Tibial artery (tissue), 4 donors: ENCODE measurements at regions not wholly inside any gene's neighbourhood (a gene's known extent, or its start where the extent isn't known, plus 50 kb on each side); places are given as distances from the start of the nearest gene placed in this dataset.
"Not testable (repeated sequence)": the region's sequence is repeated elsewhere in the genome, so short reads cannot be mapped to it uniquely, and the experiment has no call there.

Experiments used
- DNase-seq, 2 donors: peaks; one replicate each; pipeline ENCODE4 v3.0.0-alpha.2; 2019
- H3K27ac ChIP-seq, 2 donors: fragments of 200-600 bp; sonication (generic) in 1 of 2; 1 replicate in 1 of 2; 2 replicates in 1 of 2; pipeline ENCODE4 v1.5.1; 2018 to 2019; ENCODE audit warnings: mild to moderate bottlenecking in 1 of 2
- H3K27me3 ChIP-seq, 2 donors: fragments of 200-600 bp; sonication (generic) in 1 of 2; one replicate each; pipeline versions ENCODE4 v1.5.1 to v1.6.0; 2016 to 2019
- H3K36me3 ChIP-seq, 3 donors: fragments of 200-600 bp; sonication (generic) in 2 of 3; one replicate each; pipeline ENCODE4 v1.5.1; 2016 to 2019; ENCODE audit warnings: mild to moderate bottlenecking in 2 of 3
- H3K4me1 ChIP-seq, 4 donors: fragments of 200-600 bp; sonication (generic) in 2 of 4; 1 replicate in 3 of 4; 2 replicates in 1 of 4; pipeline ENCODE4 v1.5.1; 2016 to 2019
- H3K4me3 ChIP-seq, 2 donors: fragments of 200-600 bp; sonication (generic) in 1 of 2; 1 replicate in 1 of 2; 2 replicates in 1 of 2; pipeline ENCODE4 v1.5.1; 2018 to 2019; ENCODE audit warnings: mild to moderate bottlenecking in 2 of 2
- H3K9me3 ChIP-seq, 3 donors: fragments of 200-600 bp; sonication (generic) in 1 of 3; one replicate each; pipeline ENCODE4 v1.5.1; 2016 to 2019
- CTCF ChIP-seq, 2 experiments: fragments of 200-600 bp in 1 of 2; fragments of 450-650 bp in 1 of 2; IDR thresholded peaks; one replicate each; pipeline ENCODE4 v1.5.1; 2017 to 2019; ENCODE audit warnings: antibody characterized with exemption in 2 of 2, mild to moderate bottlenecking in 1 of 2, moderate library complexity in 1 of 2
- intact Hi-C: fragments of 100-400 bp; cut with DNase I; formaldehyde crosslinking; loops from one replicate; pipeline ENCODE4 v1.15.0; 2023; ENCODE audit warnings: low total_unique reads

GRCh38 chr10:6987536-6987945 lies 407.5 kb upstream of the PRKCQ start:
- no peaks in the 10 kb centered on the region for H3K36me3 ChIP-seq
- no peak for DNase-seq

GRCh38 chr10:6986927-6987326 lies 406.9 kb upstream of the PRKCQ start:
- TF ChIP-seq CTCF (IDR thresholded peaks at IDR 0.05) = no peak
- Histone ChIP-seq H3K36me3 (no peaks in the 10 kb centered on the region), H3K27me3 (no peaks in the 10 kb centered on the region), H3K4me3 (no peak overlapping the region), H3K27ac (no peak overlapping the region), H3K4me1 (no peaks in the 10 kb centered on the region), H3K9me3 (no peaks in the 10 kb centered on the region)
- intact Hi-C loops = no loop called here
- DNase-seq = no peak

More at GRCh38 chr10:6987536-6987945, 407.5 kb upstream of the PRKCQ start:
- Histone ChIP-seq H3K4me1 (no peaks in the 10 kb centered on the region), H3K4me3 (no peak overlapping the region), H3K27ac (no peak overlapping the region), H3K9me3 (no peaks in the 10 kb centered on the region), H3K27me3 (no peaks in the 10 kb centered on the region)
- intact Hi-C loops = no loop called here
- no peak for TF ChIP-seq CTCF (IDR thresholded peaks at IDR 0.05)

- Histone ChIP-seq H3K27ac (no peak overlapping the region), H3K36me3 (no peaks in the 10 kb centered on the region), H3K9me3 (no peaks in the 10 kb centered on the region), H3K4me1 (no peaks in the 10 kb centered on the region), H3K4me3 (no peak overlapping the region), H3K27me3 (no peaks in the 10 kb centered on the region)
- intact Hi-C loops = no loop called here
- no peak for TF ChIP-seq CTCF (IDR thresholded peaks at IDR 0.05)
- DNase-seq = no peak
Measured at GRCh38 chr10:6985644-6986043, 405.6 kb upstream of the PRKCQ start.

GRCh38 chr10:6984971-6985370 lies 404.9 kb upstream of the PRKCQ start:
- Histone ChIP-seq H3K4me3 (no peak overlapping the region), H3K36me3 (no peaks in the 10 kb centered on the region), H3K4me1 (no peaks in the 10 kb centered on the region), H3K27me3 (no peaks in the 10 kb centered on the region), H3K27ac (no peak overlapping the region), H3K9me3 (no peaks in the 10 kb centered on the region)
- no peak for DNase-seq
- TF ChIP-seq CTCF (IDR thresholded peaks at IDR 0.05) = no peak
- intact Hi-C loops = no loop called here

GRCh38 chr10:6984016-6984415 lies 403.9 kb upstream of the PRKCQ start:
- H3K27ac ChIP-seq, intact Hi-C loops, DNase-seq, H3K27me3 ChIP-seq, H3K9me3 ChIP-seq, H3K4me1 ChIP-seq, H3K4me3 ChIP-seq, H3K36me3 ChIP-seq: not testable (repeated sequence)

GRCh38 chr10:6980353-6980752 lies 400.3 kb upstream of the PRKCQ start:
- intact Hi-C loops = no loop called here
- Histone ChIP-seq H3K4me3 (no peak overlapping the region), H3K27ac (no peak overlapping the region), H3K9me3 (no peaks in the 10 kb centered on the region), H3K4me1 (no peaks in the 10 kb centered on the region), H3K27me3 (no peaks in the 10 kb centered on the region), H3K36me3 (no peaks in the 10 kb centered on the region)
- DNase-seq = no peak
- TF ChIP-seq CTCF (IDR thresholded peaks at IDR 0.05) = no peak
